Suprapubic skin (tissue), 4 donors: ENCODE measurements at regions not wholly inside any gene's neighbourhood (a gene's known extent, or its start where the extent isn't known, plus 50 kb on each side); places are given as distances from the start of the nearest gene placed in this dataset.

Experiments
- CTCF ChIP-seq, 2 donors: fragments of 200-600 bp in 1 of 2; fragments of 450-650 bp in 1 of 2; sonication (generic) in 1 of 2; IDR thresholded peaks; one replicate each; pipeline ENCODE4 v1.5.1; 2016 to 2019; ENCODE audit warnings: antibody characterized with exemption in 2 of 2, mild to moderate bottlenecking in 1 of 2, moderate library complexity in 1 of 2
- POLR2A ChIP-seq, 2 donors: fragments of 450-650 bp; IDR thresholded peaks; one replicate each; pipeline ENCODE4 v1.6.1; 2017; ENCODE audit warnings: antibody characterized with exemption in 2 of 2, mild to moderate bottlenecking in 2 of 2, moderate library complexity in 2 of 2
- POLR2AphosphoS5 ChIP-seq, 3 donors: sonication (generic); formaldehyde crosslinking; IDR thresholded peaks; one replicate each; pipeline ENCODE4 v1.6.1; 2017; ENCODE audit warnings: antibody characterized with exemption in 3 of 3

- TF ChIP-seq POLR2A (IDR thresholded peaks at IDR 0.05), result no peak
- TF ChIP-seq CTCF (IDR thresholded peaks at IDR 0.05), result no peak
- no peak for TF ChIP-seq POLR2AphosphoS5 (IDR thresholded peaks at IDR 0.05)
Observed at GRCh38 chr12:62191491-62192179, 68.6 kb upstream of the USP15 start.
